ENCODE measurements at regions not wholly inside any gene's neighbourhood (a gene's known extent, or its start where the extent isn't known, plus 50 kb on each side); places are given as distances from the start of the nearest gene placed in this dataset.
"Not testable (repeated sequence)": the region's sequence is repeated elsewhere in the genome, so short reads cannot be mapped to it uniquely, and the experiment has no call there.

DNA sequence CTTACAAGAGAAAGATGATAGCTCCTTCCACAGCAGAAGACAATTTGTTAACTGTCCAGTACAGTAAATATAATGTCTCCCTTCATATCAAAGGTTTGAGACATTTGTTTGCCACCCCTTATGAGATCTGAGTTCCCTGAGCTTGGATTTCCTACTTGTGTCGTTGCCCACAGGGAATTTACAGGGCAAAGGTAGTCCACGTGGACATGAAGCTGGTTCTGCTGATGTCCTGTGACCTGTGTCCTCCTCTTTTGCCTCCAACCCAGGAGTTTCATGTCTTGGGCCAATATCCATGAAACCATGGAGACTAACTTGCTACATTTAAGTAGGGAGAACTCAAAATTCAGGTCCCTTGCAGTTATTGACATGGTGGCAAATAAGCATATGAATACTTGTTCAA is 172.2 kb upstream of the KCTD7 start:
- not testable (repeated sequence) for H3K4me3 Mint-ChIP-seq (ENCODE audit: unreplicated experiment); H3K27me3 Mint-ChIP-seq (ENCODE audit: low read depth, unreplicated experiment); H3K4me3 ChIP-seq (ENCODE audit: insufficient read depth, low read depth, low read length); H3K9me3 ChIP-seq (ENCODE audit: insufficient read depth, low read depth, low read length); FAIRE-seq; H3K4me1 ChIP-seq (ENCODE audit: insufficient read depth, low read length); DNase-seq (ENCODE audit: low read depth); H3K4me1 Mint-ChIP-seq (ENCODE audit: low read depth, unreplicated experiment); H3K36me3 ChIP-seq (ENCODE audit: insufficient read depth, low read length); H3K4me2 ChIP-seq (ENCODE audit: low read length); H2AFZ ChIP-seq (ENCODE audit: low read depth, low read length); H3K27me3 ChIP-seq (ENCODE audit: insufficient read depth, low read length); H3K79me2 ChIP-seq (ENCODE audit: insufficient read depth, low read length); H3K36me3 Mint-ChIP-seq (ENCODE audit: low read depth, unreplicated experiment); H3K27ac Mint-ChIP-seq (ENCODE audit: unreplicated experiment); H3K9ac ChIP-seq (ENCODE audit: low read length); H3K27ac ChIP-seq (ENCODE audit: low read depth, low read length); H4K20me1 ChIP-seq (ENCODE audit: insufficient read depth, low read length); H3K9me3 Mint-ChIP-seq (ENCODE audit: unreplicated experiment)

GRCh38 chr7:66458991-66459390 is 169.7 kb upstream of the KCTD7 start:
- H3K4me1 Mint-ChIP-seq (ENCODE audit: low read depth, unreplicated experiment) = not testable (repeated sequence)

GRCh38 chr7:66459783-66460413 is 168.8 kb upstream of the KCTD7 start:
- not testable (repeated sequence) for H3K4me3 Mint-ChIP-seq (ENCODE audit: unreplicated experiment); H3K27ac ChIP-seq (ENCODE audit: low read depth, low read length); H3K9ac ChIP-seq (ENCODE audit: low read length); H3K4me1 Mint-ChIP-seq (ENCODE audit: low read depth, unreplicated experiment); H3K9me3 ChIP-seq (ENCODE audit: insufficient read depth, low read depth, low read length); H2AFZ ChIP-seq (ENCODE audit: low read depth, low read length); H3K36me3 ChIP-seq (ENCODE audit: insufficient read depth, low read length); H3K27me3 Mint-ChIP-seq (ENCODE audit: low read depth, unreplicated experiment); H3K27ac Mint-ChIP-seq (ENCODE audit: unreplicated experiment); FAIRE-seq; H4K20me1 ChIP-seq (ENCODE audit: insufficient read depth, low read length); H3K4me3 ChIP-seq (ENCODE audit: insufficient read depth, low read depth, low read length); H3K36me3 Mint-ChIP-seq (ENCODE audit: low read depth, unreplicated experiment); H3K4me2 ChIP-seq (ENCODE audit: low read length); H3K79me2 ChIP-seq (ENCODE audit: insufficient read depth, low read length); H3K4me1 ChIP-seq (ENCODE audit: insufficient read depth, low read length); H3K27me3 ChIP-seq (ENCODE audit: insufficient read depth, low read length); H3K9me3 Mint-ChIP-seq (ENCODE audit: unreplicated experiment)
- DNase-seq (ENCODE audit: low read depth) = peak; percentile 32

More at GRCh38 chr7:66458991-66459390, 169.7 kb upstream of the KCTD7 start:
- not testable (repeated sequence) for H3K36me3 Mint-ChIP-seq (ENCODE audit: low read depth, unreplicated experiment); H3K9ac ChIP-seq (ENCODE audit: low read length); H3K27ac Mint-ChIP-seq (ENCODE audit: unreplicated experiment); H3K4me3 ChIP-seq (ENCODE audit: insufficient read depth, low read depth, low read length); H3K9me3 ChIP-seq (ENCODE audit: insufficient read depth, low read depth, low read length); H3K9me3 Mint-ChIP-seq (ENCODE audit: unreplicated experiment); H4K20me1 ChIP-seq (ENCODE audit: insufficient read depth, low read length); H3K4me1 ChIP-seq (ENCODE audit: insufficient read depth, low read length); H3K27me3 Mint-ChIP-seq (ENCODE audit: low read depth, unreplicated experiment); FAIRE-seq; H3K27me3 ChIP-seq (ENCODE audit: insufficient read depth, low read length); H3K79me2 ChIP-seq (ENCODE audit: insufficient read depth, low read length); H3K27ac ChIP-seq (ENCODE audit: low read depth, low read length); H3K4me3 Mint-ChIP-seq (ENCODE audit: unreplicated experiment); H2AFZ ChIP-seq (ENCODE audit: low read depth, low read length); H3K4me2 ChIP-seq (ENCODE audit: low read length); H3K36me3 ChIP-seq (ENCODE audit: insufficient read depth, low read length); DNase-seq (ENCODE audit: low read depth)

- TF ChIP-seq CTCF (IDR thresholded peaks at IDR 0.05; ENCODE audit: insufficient read depth, low read depth, low read length) (no peak), EZH2 (IDR thresholded peaks at IDR 0.05; ENCODE audit: insufficient read depth, low read length) (no peak)
- H3K27ac ChIP-seq (ENCODE audit: low read depth, low read length) = no peak overlapping the region
- FAIRE-seq = no peak
- H3K4me3 ChIP-seq (ENCODE audit: insufficient read depth, low read depth, low read length) = no peak overlapping the region
- H4K20me1 ChIP-seq (ENCODE audit: insufficient read depth, low read length) = no peaks in the 10 kb centered on the region
- H3K9me3 ChIP-seq (ENCODE audit: insufficient read depth, low read depth, low read length) = no peaks in the 10 kb centered on the region
- Mint-ChIP-seq H3K27me3 (ENCODE audit: low read depth, unreplicated experiment) (no peaks in the 10 kb centered on the region), H3K4me1 (ENCODE audit: low read depth, unreplicated experiment) (peaks cover 7% of the 10 kb centered on the region), H3K27ac (ENCODE audit: unreplicated experiment) (no peak overlapping the region), H3K36me3 (ENCODE audit: low read depth, unreplicated experiment) (peaks cover 9% of the 10 kb centered on the region), H3K4me3 (ENCODE audit: unreplicated experiment) (no peak overlapping the region), H3K9me3 (ENCODE audit: unreplicated experiment) (peaks cover 3% of the 10 kb centered on the region)
- DNase-seq (ENCODE audit: low read depth) = no peak
- H3K79me2 ChIP-seq (ENCODE audit: insufficient read depth, low read length) = no peaks in the 10 kb centered on the region
- H3K36me3 ChIP-seq (ENCODE audit: insufficient read depth, low read length) = no peaks in the 10 kb centered on the region
- peaks cover 4% of the 10 kb centered on the region for H3K4me1 ChIP-seq (ENCODE audit: insufficient read depth, low read length)
- no peaks in the 10 kb centered on the region for H3K27me3 ChIP-seq (ENCODE audit: insufficient read depth, low read length)
- H3K4me2 ChIP-seq (ENCODE audit: low read length) = no peak overlapping the region
- H3K9ac ChIP-seq (ENCODE audit: low read length) = no peak overlapping the region
- H2AFZ ChIP-seq (ENCODE audit: low read depth, low read length) = no peak overlapping the region
Observed at GRCh38 chr7:66460921-66461361, 167.7 kb upstream of the KCTD7 start.

DNA sequence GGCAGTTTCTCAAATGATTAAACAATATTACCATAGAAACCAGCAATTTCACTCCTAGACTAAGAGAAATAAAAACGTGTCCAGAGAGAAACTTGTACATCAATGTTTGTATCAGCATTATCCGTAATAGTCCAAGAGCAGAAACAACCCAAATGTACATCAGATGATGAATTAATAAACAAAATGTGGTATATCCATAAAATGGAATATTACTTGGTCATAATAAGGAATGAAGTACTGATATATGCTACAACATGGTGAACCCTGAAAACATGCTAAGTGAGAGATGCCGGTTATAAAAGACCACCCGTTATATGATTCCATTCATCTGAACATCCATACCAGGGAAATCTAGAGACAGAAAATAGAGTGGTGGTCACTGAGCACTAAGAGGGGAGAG is 167.3 kb upstream of the KCTD7 start:
- not testable (repeated sequence) for H2AFZ ChIP-seq (ENCODE audit: low read depth, low read length); H3K36me3 Mint-ChIP-seq (ENCODE audit: low read depth, unreplicated experiment); H3K4me3 Mint-ChIP-seq (ENCODE audit: unreplicated experiment); H3K4me3 ChIP-seq (ENCODE audit: insufficient read depth, low read depth, low read length); H3K27ac Mint-ChIP-seq (ENCODE audit: unreplicated experiment); H3K4me1 Mint-ChIP-seq (ENCODE audit: low read depth, unreplicated experiment); H3K9me3 ChIP-seq (ENCODE audit: insufficient read depth, low read depth, low read length); H3K9me3 Mint-ChIP-seq (ENCODE audit: unreplicated experiment); H3K9ac ChIP-seq (ENCODE audit: low read length); H3K36me3 ChIP-seq (ENCODE audit: insufficient read depth, low read length); H3K27me3 Mint-ChIP-seq (ENCODE audit: low read depth, unreplicated experiment); H3K4me1 ChIP-seq (ENCODE audit: insufficient read depth, low read length); H3K27ac ChIP-seq (ENCODE audit: low read depth, low read length); FAIRE-seq; H4K20me1 ChIP-seq (ENCODE audit: insufficient read depth, low read length); DNase-seq (ENCODE audit: low read depth); H3K79me2 ChIP-seq (ENCODE audit: insufficient read depth, low read length); H3K27me3 ChIP-seq (ENCODE audit: insufficient read depth, low read length); H3K4me2 ChIP-seq (ENCODE audit: low read length)
